ENCODE measurements at regions not wholly inside any gene's neighbourhood (a gene's known extent, or its start where the extent isn't known, plus 50 kb on each side); places are given as distances from the start of the nearest gene placed in this dataset.
A peak's percentile ranks its signal among the peaks of the same experiment; 100 is the strongest.
"Not testable (repeated sequence)": the region's sequence is repeated elsewhere in the genome, so short reads cannot be mapped to it uniquely, and the experiment has no call there.

DNA sequence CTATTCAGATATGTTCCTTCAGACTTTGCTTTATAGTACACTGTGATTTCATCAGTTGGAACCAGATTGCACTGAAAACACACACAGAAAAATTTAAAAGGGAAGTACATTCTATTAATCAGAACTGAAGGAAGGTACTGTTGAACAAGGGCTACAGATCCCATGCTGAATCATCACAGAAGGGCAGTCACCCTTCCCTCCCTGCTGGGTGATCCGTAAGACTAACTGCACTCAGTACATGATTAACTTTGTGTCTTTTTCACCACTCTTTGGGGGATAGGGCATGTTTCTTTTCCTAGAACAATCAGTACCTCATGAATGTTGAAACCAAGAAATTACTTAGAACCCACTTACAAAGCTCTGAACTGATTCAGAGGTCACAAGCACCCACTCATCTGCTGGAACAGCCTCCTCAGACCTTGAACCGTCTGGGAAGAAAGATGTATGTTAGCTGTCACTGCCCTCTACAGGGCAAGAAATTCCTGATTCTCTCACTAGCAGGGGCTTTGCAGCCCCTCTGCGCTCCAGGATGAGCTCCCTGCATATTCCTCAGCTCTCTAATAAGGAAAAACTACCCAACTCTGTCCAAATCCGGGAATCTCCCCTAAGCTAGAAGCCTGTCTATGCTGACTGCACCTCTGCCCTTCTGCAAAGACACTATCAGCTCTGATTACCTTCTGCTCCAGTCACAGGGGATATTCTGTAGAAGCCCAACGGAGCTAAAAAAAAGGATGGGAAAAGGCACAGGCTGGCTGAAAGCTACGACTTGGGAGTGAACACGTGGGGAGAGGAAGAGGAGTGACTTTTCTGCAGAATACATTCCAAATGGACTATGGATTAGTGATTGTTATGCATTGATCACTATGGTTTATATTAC, 51.0 kb downstream of the IARS1 start:
- H3K27ac ChIP-seq = peak overlapping the region; percentile 28
- DNase-seq (ENCODE audit: low read depth, low spot score) = no peak

DNA sequence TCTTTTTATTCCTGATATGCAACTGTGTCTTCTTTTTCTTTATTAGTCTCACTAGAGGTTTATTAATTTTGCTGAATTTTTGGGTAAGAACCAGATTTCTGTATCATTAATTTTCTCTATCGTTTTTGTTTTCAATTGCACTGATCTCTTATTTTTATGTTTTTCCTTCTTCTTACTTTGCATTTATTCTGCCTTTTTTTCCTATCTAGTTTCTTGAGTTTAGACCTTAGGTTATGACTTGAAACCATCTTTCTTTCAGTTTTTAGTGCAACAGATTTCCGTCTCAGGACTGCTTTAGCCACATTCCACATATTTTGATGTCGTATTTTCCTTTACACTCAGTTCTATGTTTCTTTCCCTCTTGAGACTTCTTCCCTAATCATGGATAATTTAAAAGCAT, 56.6 kb downstream of the IARS1 start:
- DNase-seq (ENCODE audit: low read depth, low spot score) = no peak
- no peak overlapping the region for H3K27ac ChIP-seq

- no peak for DNase-seq (ENCODE audit: low read depth, low spot score)
- H3K27ac ChIP-seq = no peak overlapping the region
These were observed 57.0 kb downstream of the IARS1 start for GRCh38 chr9:92236465-92236864.

GRCh38 chr9:92234514-92234913, 59.0 kb downstream of the IARS1 start:
- H3K27ac ChIP-seq = no peak overlapping the region
- no peak for DNase-seq (ENCODE audit: low read depth, low spot score)

GRCh38 chr9:92232190-92232589, 61.3 kb downstream of the IARS1 start:
- no peak for DNase-seq (ENCODE audit: low read depth, low spot score)

GRCh38 chr9:92228628-92229027, 64.9 kb downstream of the IARS1 start:
- no peak overlapping the region for H3K27ac ChIP-seq
- no peak for DNase-seq (ENCODE audit: low read depth, low spot score)

More at GRCh38 chr9:92232190-92232589, 61.3 kb downstream of the IARS1 start:
- H3K27ac ChIP-seq = no peak overlapping the region

DNA sequence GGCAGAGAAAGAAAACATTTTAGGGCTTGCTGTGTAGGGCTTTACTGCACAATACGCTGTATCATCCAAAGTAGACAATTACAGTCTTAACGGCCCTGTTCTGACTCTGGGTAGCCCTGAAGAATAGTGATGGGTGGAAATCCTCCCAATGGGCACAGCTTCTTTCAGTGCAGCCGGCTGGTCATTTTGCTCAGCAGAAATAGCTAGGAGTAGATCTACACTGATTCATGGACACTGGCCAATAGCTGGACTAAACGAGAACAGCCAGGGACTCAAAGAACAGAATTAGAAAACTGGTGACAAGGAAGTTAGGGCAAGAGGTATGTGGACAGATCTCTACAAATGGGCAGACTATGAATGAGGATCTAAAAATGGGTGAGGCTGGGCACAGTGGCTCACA, 69.3 kb downstream of the IARS1 start:
- DNase-seq (ENCODE audit: low read depth, low spot score) = no peak

DNA sequence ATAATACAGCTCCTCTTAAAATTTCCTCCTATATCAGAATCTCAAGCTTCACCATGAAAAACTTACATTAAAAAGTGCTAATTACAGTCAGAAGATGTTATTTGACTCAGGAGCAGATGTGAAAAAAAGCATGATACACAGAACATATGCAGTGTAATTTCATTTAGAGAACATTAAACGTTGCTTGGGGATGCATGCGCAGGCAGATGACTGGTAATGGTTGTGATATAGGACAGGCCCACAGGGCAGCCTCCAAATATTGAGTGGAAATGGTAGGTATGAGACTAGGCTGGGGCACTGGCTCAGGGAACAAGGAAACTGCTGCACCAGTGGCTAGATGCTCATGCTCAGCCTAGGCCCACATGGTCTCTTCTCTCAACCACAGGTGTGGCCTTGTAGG, 69.7 kb downstream of the IARS1 start:
- no peak overlapping the region for H3K27ac ChIP-seq
- no peak for DNase-seq (ENCODE audit: low read depth, low spot score)

More for the DNA sequence above, 69.3 kb downstream of the IARS1 start:
- H3K27ac ChIP-seq = no peak overlapping the region

GRCh38 chr9:92208693-92209524, 84.6 kb downstream of the IARS1 start:
- DNase-seq (ENCODE audit: low read depth, low spot score) = peak; percentile 18
- peak overlapping the region; percentile 3 for H3K27ac ChIP-seq

DNA sequence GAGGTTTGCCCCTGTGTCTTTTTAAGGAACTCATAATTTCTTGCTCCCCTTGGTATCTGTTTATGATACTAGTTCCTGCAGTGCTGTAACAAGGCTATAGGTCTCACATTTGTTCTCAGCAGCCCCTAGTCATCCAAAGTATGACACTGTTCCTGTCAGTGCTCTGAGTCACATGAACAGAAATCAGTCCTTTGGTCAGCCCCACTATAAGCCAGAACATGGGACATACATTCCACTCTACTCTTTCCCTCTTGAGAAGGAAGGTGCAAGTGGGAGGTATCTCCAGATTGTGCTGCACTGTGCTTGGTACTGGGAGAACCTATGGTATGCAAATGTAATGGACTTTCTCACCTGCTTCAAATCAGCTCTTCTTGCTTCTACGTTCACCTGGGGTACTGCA, 87.0 kb downstream of the IARS1 start:
- no peak for DNase-seq (ENCODE audit: low read depth, low spot score)
- H3K27ac ChIP-seq = peak overlapping the region; percentile 21

DNA sequence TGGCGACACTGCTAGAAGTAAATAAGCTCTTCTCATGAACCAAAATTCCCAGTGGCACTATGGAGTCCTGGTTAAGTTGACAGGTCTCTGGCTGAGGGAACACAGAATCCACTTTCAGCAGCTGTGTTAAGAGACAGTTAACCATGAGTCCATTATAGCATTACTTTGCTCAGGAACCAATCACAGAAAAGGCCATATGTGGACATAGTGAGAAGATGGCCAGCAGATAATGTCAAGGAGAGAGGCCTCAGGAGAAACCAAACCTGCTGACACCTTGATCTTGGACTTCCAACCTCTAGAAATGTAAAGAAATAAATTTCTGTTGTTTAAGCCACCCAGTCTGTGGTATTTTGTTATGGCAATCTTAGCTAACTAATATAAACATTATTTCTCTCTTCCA, 88.7 kb upstream of the SPTLC1 start:
- not testable (repeated sequence) for DNase-seq (ENCODE audit: low read depth, low spot score); H3K27ac ChIP-seq

DNA sequence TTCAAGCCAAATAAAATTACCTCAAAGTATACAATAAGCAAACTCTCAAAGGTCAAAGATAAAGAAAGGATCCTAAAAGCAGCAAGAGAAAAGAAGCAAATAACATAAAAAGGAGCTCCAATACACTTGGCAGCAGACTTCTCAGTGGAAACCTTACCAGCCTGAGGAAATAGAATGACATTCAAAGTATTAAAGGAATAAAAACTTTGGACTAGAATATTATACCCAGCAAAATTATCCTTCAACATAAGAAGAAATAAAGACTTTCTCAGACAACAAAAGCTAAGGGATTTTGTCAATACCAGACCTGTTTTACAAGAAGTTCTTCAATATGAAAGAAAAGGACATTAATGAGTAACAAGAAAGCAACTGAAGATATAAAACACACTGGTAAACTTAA, 83.0 kb upstream of the SPTLC1 start:
- DNase-seq (ENCODE audit: low read depth, low spot score); H3K27ac ChIP-seq: not testable (repeated sequence)

- H3K27ac ChIP-seq = no peak overlapping the region
- no peak for DNase-seq (ENCODE audit: low read depth, low spot score)
These were observed 81.7 kb upstream of the SPTLC1 start for GRCh38 chr9:92196909-92197308.

GRCh38 chr9:92196400-92196799, 81.2 kb upstream of the SPTLC1 start:
- DNase-seq (ENCODE audit: low read depth, low spot score) = no peak
- H3K27ac ChIP-seq = no peak overlapping the region

DNA sequence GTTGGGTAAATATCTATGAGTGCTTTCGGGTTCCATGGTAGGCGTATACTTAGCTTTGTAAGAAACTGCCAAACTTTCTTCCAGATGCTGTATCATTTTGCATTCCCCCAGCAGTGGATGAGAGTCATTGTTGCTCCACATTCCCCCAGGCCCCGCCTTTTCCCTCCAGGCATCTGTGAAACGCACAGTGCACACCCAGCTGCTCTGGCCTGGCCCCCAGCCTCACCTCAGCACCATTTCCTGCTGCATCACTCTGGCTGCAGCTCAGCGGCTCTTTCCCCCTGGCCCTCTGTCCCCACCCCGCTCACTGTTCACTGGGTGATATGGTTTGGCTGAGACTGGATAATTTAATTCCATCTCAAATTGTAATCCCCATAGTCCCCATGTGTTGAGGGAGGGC, 76.6 kb upstream of the SPTLC1 start:
- DNase-seq (ENCODE audit: low read depth, low spot score) = no peak
- H3K27ac ChIP-seq = no peak overlapping the region

DNA sequence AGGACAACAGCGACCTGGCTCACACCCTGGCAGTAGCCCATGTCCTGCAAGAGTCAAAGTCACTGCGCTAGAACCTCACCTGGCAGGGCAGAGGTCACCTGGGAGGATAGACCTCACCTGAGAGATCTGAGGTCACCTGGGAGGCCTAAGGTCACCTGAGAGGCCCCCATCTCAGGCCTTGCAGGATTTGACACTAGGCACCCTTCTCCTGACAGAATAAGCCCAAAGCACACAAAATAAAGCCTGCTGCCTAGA, 75.2 kb upstream of the SPTLC1 start:
- no peak overlapping the region for H3K27ac ChIP-seq
- no peak for DNase-seq (ENCODE audit: low read depth, low spot score)

DNA sequence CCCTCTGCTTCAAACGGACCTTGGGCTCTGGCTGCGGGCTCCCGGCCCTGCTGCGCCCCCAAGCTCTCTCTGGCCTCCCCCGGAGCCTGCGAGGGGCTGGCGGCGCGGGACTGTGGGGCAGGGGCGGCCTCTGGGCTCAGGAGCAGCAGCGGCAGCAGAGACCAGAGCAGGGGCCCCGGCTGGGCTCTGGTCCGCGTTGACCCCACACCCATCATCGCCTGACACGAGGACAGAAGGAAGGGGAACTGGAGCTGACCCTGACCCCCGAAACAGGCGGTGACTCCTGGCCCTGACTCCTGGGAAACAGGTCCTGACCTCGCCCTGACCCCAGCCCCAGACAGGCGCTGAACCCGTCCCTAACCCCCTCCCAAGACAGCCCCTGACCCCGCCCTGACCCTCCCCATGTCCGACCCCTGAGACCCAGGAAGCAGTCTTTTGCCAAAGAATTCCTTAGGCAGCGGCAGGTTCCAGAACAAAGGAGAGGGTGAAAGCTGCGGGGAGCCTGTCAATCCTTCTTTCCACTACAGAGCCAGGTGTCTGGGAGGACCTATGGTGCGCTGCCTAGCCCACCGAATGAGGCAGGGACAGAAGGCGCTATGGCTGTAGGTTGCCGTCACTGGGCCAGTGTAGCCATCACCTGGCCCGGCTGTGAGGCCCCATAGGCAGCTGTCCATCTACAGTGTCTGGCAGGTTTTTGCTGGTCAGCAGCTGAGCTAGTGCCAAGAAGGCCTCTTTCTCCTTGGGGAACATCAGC, 74.7 kb upstream of the SPTLC1 start:
- no peak for DNase-seq (ENCODE audit: low read depth, low spot score)
- H3K27ac ChIP-seq = no peak overlapping the region

DNA sequence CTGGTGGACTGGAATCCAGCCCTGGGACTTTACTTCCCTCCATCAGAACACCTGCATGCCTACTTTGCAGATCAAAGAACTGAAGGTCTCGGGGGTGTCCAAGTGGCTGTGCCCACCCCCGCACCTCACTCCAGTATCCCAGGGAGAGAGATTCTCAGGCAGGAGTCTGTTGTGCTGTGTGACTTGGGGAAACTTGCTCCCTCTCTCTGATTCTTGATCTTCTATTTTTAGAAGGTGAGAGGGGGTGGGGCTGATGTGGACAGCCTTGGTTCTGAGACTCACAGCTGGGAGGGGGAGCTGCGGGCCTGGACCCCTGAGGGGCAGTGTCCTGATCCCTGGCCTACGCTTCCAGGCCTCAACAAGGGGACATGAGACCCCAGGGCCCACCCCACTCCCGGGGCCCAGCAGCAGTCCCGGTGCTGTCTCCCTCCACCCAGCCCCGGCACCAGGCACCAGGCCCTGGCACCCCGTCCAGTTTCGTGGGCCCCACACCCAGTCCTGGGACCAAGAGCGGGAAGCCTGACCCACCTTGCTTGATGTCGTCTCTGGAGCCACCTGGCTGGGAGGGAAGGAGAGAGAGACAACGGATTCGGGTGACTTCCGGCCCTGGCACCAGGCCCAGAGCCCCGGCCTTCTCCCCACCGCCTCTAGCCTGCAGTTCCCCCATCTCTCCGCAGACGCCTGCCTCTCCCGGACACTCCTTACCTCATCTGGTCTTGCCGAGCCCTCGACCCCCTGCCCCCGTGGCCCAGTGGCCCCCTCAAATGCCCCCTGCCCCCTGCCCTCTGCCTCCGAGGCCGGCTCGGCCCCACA, 74.0 kb upstream of the SPTLC1 start:
- H3K27ac ChIP-seq = no peak overlapping the region
- no peak for DNase-seq (ENCODE audit: low read depth, low spot score)

- H3K27ac ChIP-seq = no peak overlapping the region
- DNase-seq (ENCODE audit: low read depth, low spot score) = no peak
These were observed 72.9 kb upstream of the SPTLC1 start for GRCh38 chr9:92187989-92188714.

All from epithelial cell of prostate (primary cell).